DOHH2 (cell line): ENCODE measurements at regions not wholly inside any gene's neighbourhood (a gene's known extent, or its start where the extent isn't known, plus 50 kb on each side); places are given as distances from the start of the nearest gene placed in this dataset.

ENCODE experiments used
- H3F3A ChIP-seq: fragments of 200-600 bp; sonication (generic), shearing (Covaris generic); 2 replicates; pipeline ENCODE4 v1.6.0; 2016; ENCODE audit warnings: antibody characterized with exemption, mild to moderate bottlenecking; ENCODE audit not compliant: control insufficient read depth, insufficient read depth
- H3K27ac ChIP-seq: fragments of 200-600 bp; sonication (generic); 2 replicates; pipeline ENCODE4 v1.5.1; 2014; ENCODE audit warnings: low read depth, mild to moderate bottlenecking, low read length, moderate library complexity
- H3K27me3 ChIP-seq: fragments of 200-600 bp; sonication (generic); 2 replicates; pipeline ENCODE4 v1.6.1; 2014; ENCODE audit warnings: mild to moderate bottlenecking, low read length, mixed read lengths; ENCODE audit not compliant: control insufficient read depth
- H3K36me3 ChIP-seq: fragments of 200-600 bp; sonication (generic); 2 replicates; pipeline ENCODE4 v1.6.1; 2014; ENCODE audit warnings: mild to moderate bottlenecking, low read length, moderate library complexity, mixed read lengths; ENCODE audit not compliant: control insufficient read depth
- H3K4me1 ChIP-seq: fragments of 200-600 bp; sonication (generic); 2 replicates; pipeline ENCODE4 v1.6.1; 2014; ENCODE audit warnings: mild to moderate bottlenecking, low read length, mixed read lengths; ENCODE audit not compliant: control insufficient read depth
- H3K4me2 ChIP-seq: fragments of 200-600 bp; sonication (generic); 2 replicates; pipeline ENCODE4 v1.6.0; 2014; ENCODE audit warnings: mild to moderate bottlenecking, low read length, moderate library complexity
- H3K4me3 ChIP-seq: fragments of 200-600 bp; sonication (generic); 2 replicates; pipeline ENCODE4 v1.5.1; 2014; ENCODE audit warnings: mild to moderate bottlenecking, low read length, mixed read lengths
- H3K79me2 ChIP-seq: fragments of 200-600 bp; sonication (generic); 2 replicates; pipeline ENCODE4 v1.6.1; 2014; ENCODE audit warnings: mild to moderate bottlenecking, low read length, mixed read lengths; ENCODE audit not compliant: control insufficient read depth
- H3K9me2 ChIP-seq: fragments of 200-600 bp; sonication (generic); replicated peaks from 2 replicates; pipeline ENCODE4 v1.6.1; 2014; ENCODE audit warnings: mild to moderate bottlenecking, low read length, mixed read lengths; ENCODE audit not compliant: control insufficient read depth
- H3K9me3 ChIP-seq: fragments of 200-600 bp; sonication (generic); 2 replicates; pipeline ENCODE4 v1.6.1; 2014; ENCODE audit warnings: antibody characterized with exemption, low read length, mixed read lengths; ENCODE audit not compliant: control insufficient read depth, insufficient read depth
- H4K20me1 ChIP-seq: fragments of 200-600 bp; sonication (generic); 2 replicates; pipeline ENCODE4 v1.6.0; 2014; ENCODE audit warnings: low read depth, mild to moderate bottlenecking, antibody characterized with exemption, low read length, moderate library complexity; ENCODE audit not compliant: control insufficient read depth, insufficient read depth
- EZH2phosphoT487 ChIP-seq: fragments of 200-600 bp; sonication (generic); IDR thresholded peaks from 2 replicates; pipeline ENCODE4 v1.6.1; 2017; ENCODE audit warnings: borderline replicate concordance, mild to moderate bottlenecking, antibody characterized with exemption, low read length, moderate library complexity, mixed read lengths
- TF ChIP-seq, protein P1 (sequence below): fragments of 200-600 bp; sonication (generic); IDR thresholded peaks from one replicate; pipeline ENCODE4 v1.5.1; 2014; ENCODE audit warnings: antibody characterized with exemption, mild to moderate bottlenecking, low read depth, low read length; ENCODE audit not compliant: poor library complexity, severe bottlenecking

DNA sequence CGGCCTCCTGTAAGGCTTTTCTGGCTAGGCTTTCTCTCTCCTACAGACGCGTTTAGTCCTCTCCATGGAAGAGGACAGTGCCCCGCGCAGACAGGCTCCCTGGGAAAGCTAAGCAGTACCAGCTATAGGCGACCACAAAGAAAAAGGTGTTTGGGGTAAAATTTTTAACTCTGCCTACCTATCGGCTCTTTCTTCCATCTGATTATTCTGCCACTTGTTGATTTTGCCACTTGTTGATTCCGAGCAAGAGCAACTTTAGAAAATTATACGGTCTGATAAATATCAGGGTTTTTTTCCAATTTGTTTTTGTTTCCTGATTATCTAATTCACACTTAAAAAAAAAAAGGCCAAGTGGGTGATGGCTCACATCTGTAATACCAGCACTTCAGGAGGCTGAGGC, 1600.5 kb upstream of the TENM3 start:
- Histone ChIP-seq H3K4me2 (no peak overlapping the region), H3K27me3 (no peaks in the 10 kb centered on the region), H3K27ac (no peak overlapping the region), H3K36me3 (no peaks in the 10 kb centered on the region), H4K20me1 (no peaks in the 10 kb centered on the region), H3K9me2 (no peaks in the 10 kb centered on the region), H3K79me2 (no peaks in the 10 kb centered on the region), H3F3A (no peaks in the 10 kb centered on the region), H3K9me3 (no peaks in the 10 kb centered on the region), H3K4me1 (no peaks in the 10 kb centered on the region), H3K4me3 (no peak overlapping the region)
- TF ChIP-seq, protein P1, sequence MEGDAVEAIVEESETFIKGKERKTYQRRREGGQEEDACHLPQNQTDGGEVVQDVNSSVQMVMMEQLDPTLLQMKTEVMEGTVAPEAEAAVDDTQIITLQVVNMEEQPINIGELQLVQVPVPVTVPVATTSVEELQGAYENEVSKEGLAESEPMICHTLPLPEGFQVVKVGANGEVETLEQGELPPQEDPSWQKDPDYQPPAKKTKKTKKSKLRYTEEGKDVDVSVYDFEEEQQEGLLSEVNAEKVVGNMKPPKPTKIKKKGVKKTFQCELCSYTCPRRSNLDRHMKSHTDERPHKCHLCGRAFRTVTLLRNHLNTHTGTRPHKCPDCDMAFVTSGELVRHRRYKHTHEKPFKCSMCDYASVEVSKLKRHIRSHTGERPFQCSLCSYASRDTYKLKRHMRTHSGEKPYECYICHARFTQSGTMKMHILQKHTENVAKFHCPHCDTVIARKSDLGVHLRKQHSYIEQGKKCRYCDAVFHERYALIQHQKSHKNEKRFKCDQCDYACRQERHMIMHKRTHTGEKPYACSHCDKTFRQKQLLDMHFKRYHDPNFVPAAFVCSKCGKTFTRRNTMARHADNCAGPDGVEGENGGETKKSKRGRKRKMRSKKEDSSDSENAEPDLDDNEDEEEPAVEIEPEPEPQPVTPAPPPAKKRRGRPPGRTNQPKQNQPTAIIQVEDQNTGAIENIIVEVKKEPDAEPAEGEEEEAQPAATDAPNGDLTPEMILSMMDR = no peak
- no peak for TF ChIP-seq EZH2phosphoT487

DNA sequence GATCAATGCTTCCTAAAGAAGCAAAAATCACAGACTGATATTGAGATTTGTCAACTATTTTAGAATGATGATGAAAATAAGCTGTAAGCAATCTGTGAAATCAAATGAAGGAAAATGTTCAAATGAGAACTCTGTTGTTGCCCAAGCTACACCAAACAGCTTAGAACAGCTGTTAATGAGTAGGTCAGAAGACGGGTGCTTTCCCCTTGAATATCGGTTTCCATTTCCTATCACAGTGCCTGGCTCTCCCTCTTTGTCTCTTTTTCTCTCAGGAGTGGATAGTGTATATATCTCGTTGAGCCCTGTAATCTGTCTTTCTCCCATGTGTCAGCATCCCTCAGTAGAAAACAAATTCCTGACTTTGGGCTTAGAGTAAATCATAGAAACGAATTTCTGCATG, 1592.9 kb upstream of the TENM3 start:
- H3K27me3 ChIP-seq = no peaks in the 10 kb centered on the region
- no peaks in the 10 kb centered on the region for H3K9me2 ChIP-seq
- no peak overlapping the region for H3K4me3 ChIP-seq
- no peaks in the 10 kb centered on the region for H3K4me1 ChIP-seq
- H3K79me2 ChIP-seq = no peaks in the 10 kb centered on the region
- H3K4me2 ChIP-seq = no peak overlapping the region
- no peaks in the 10 kb centered on the region for H3F3A ChIP-seq
- no peaks in the 10 kb centered on the region for H3K36me3 ChIP-seq
- H3K9me3 ChIP-seq = no peaks in the 10 kb centered on the region
- no peak overlapping the region for H3K27ac ChIP-seq
- TF ChIP-seq, protein P1 = no peak
- TF ChIP-seq EZH2phosphoT487 = no peak
- H4K20me1 ChIP-seq = no peaks in the 10 kb centered on the region

GRCh38 chr4:180652533-180652932, 1590.7 kb upstream of the TENM3 start:
- Histone ChIP-seq H3K4me1 (no peaks in the 10 kb centered on the region), H3K9me3 (no peaks in the 10 kb centered on the region), H4K20me1 (no peaks in the 10 kb centered on the region), H3K4me3 (no peak overlapping the region), H3K9me2 (no peaks in the 10 kb centered on the region), H3K36me3 (no peaks in the 10 kb centered on the region), H3K27me3 (no peaks in the 10 kb centered on the region), H3K79me2 (no peaks in the 10 kb centered on the region), H3K4me2 (no peak overlapping the region), H3K27ac (no peak overlapping the region), H3F3A (no peaks in the 10 kb centered on the region)
- TF ChIP-seq, protein P1 = no peak
- TF ChIP-seq EZH2phosphoT487 = no peak

DNA sequence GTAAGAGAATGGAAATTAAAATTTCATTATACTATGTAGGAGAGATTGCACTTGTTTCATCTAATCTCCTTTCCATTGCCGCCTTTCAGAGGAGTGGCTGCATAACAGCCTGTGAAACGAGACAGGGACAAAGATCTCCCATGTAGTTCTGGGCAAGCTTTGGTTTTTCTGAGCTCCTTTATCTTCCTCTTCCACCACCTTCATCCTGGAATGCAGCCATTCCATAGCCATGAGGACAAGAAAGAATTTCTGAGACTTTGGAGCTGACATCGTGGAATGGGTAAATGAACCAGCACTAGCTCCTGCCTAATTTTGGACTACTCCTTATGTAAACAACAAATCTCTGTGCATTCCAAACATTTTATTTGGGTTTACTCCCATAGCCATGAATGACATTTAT, 1587.3 kb upstream of the TENM3 start:
- Histone ChIP-seq H3K9me3 (no peaks in the 10 kb centered on the region), H3F3A (no peaks in the 10 kb centered on the region), H4K20me1 (no peaks in the 10 kb centered on the region), H3K4me2 (no peak overlapping the region), H3K9me2 (no peaks in the 10 kb centered on the region), H3K79me2 (no peaks in the 10 kb centered on the region), H3K27me3 (no peaks in the 10 kb centered on the region), H3K4me3 (no peak overlapping the region), H3K4me1 (no peaks in the 10 kb centered on the region), H3K36me3 (no peaks in the 10 kb centered on the region), H3K27ac (no peak overlapping the region)
- TF ChIP-seq, protein P1 = no peak
- no peak for TF ChIP-seq EZH2phosphoT487
